ENCODE measurements at regions not wholly inside any gene's neighbourhood (a gene's known extent, or its start where the extent isn't known, plus 50 kb on each side); places are given as distances from the start of the nearest gene placed in this dataset.

GRCh38 chr20:56173438-56173837, 75.1 kb upstream of the MC3R start:
- Histone ChIP-seq H3K4me3 (ENCODE audit: low read length) (no peak overlapping the region), H3K36me3 (ENCODE audit: insufficient read depth, low read length) (no peaks in the 10 kb centered on the region), H3K27ac (ENCODE audit: low read length) (no peak overlapping the region), H3K9ac (ENCODE audit: low read length) (no peak overlapping the region), H3K9me2 (ENCODE audit: insufficient read depth, low read length) (no peaks in the 10 kb centered on the region), H3K9me3 (ENCODE audit: low read length) (no peaks in the 10 kb centered on the region), H2AFZ (ENCODE audit: low read depth, low read length) (no peak overlapping the region), H3K4me2 (ENCODE audit: low read length) (no peak overlapping the region), H3K27me3 (ENCODE audit: insufficient read depth, low read depth, low read length) (no peaks in the 10 kb centered on the region), H4K20me1 (ENCODE audit: insufficient read depth) (no peaks in the 10 kb centered on the region), H3K79me2 (replicated peaks; ENCODE audit: insufficient read depth, low read length) (no peaks in the 10 kb centered on the region), H3F3A (ENCODE audit: insufficient read depth, low read length, poor library complexity, severe bottlenecking) (no peaks in the 10 kb centered on the region)
- TF ChIP-seq SMC3 (conservative IDR thresholded peaks at IDR 0.05; ENCODE audit: poor library complexity) (no peak), EP300 (conservative IDR thresholded peaks at IDR 0.05; ENCODE audit: poor library complexity, severe bottlenecking) (no peak), MXI1 (conservative IDR thresholded peaks at IDR 0.05; ENCODE audit: poor library complexity, severe bottlenecking) (no peak), EZH2 (IDR thresholded peaks at IDR 0.05; ENCODE audit: borderline replicate concordance, insufficient read depth, low read length, poor library complexity, severe bottlenecking) (no peak), POLR2AphosphoS5 (IDR thresholded peaks at IDR 0.05) (no peak), CTCF (IDR thresholded peaks at IDR 0.05; ENCODE audit: poor library complexity, severe bottlenecking) (no peak), REST (IDR thresholded peaks at IDR 0.05; ENCODE audit: borderline replicate concordance) (no peak), RAD21 (conservative IDR thresholded peaks at IDR 0.05) (no peak), TAF1 (IDR thresholded peaks at IDR 0.05; ENCODE audit: low read depth) (no peak)

GRCh38 chr20:56174416-56174815, 74.1 kb upstream of the MC3R start:
- Histone ChIP-seq H3K4me2 (ENCODE audit: low read length) (no peak overlapping the region), H3K27ac (ENCODE audit: low read length) (no peak overlapping the region), H3K4me3 (ENCODE audit: low read length) (no peak overlapping the region), H3K9me3 (ENCODE audit: low read length) (no peaks in the 10 kb centered on the region), H3K9me2 (ENCODE audit: insufficient read depth, low read length) (no peaks in the 10 kb centered on the region), H3K27me3 (ENCODE audit: insufficient read depth, low read depth, low read length) (no peaks in the 10 kb centered on the region), H2AFZ (ENCODE audit: low read depth, low read length) (no peak overlapping the region), H3K36me3 (ENCODE audit: insufficient read depth, low read length) (no peaks in the 10 kb centered on the region), H4K20me1 (ENCODE audit: insufficient read depth) (no peaks in the 10 kb centered on the region), H3K9ac (ENCODE audit: low read length) (no peak overlapping the region), H3F3A (ENCODE audit: insufficient read depth, low read length, poor library complexity, severe bottlenecking) (no peaks in the 10 kb centered on the region), H3K79me2 (replicated peaks; ENCODE audit: insufficient read depth, low read length) (no peaks in the 10 kb centered on the region)
- TF ChIP-seq RAD21 (conservative IDR thresholded peaks at IDR 0.05) (no peak), EP300 (conservative IDR thresholded peaks at IDR 0.05; ENCODE audit: poor library complexity, severe bottlenecking) (no peak), MXI1 (conservative IDR thresholded peaks at IDR 0.05; ENCODE audit: poor library complexity, severe bottlenecking) (no peak), SMC3 (conservative IDR thresholded peaks at IDR 0.05; ENCODE audit: poor library complexity) (no peak), EZH2 (IDR thresholded peaks at IDR 0.05; ENCODE audit: borderline replicate concordance, insufficient read depth, low read length, poor library complexity, severe bottlenecking) (no peak), TAF1 (IDR thresholded peaks at IDR 0.05; ENCODE audit: low read depth) (no peak), REST (IDR thresholded peaks at IDR 0.05; ENCODE audit: borderline replicate concordance) (no peak), CTCF (IDR thresholded peaks at IDR 0.05; ENCODE audit: poor library complexity, severe bottlenecking) (no peak), POLR2AphosphoS5 (IDR thresholded peaks at IDR 0.05) (no peak)
